ENCODE measurements at regions not wholly inside any gene's neighbourhood (a gene's known extent, or its start where the extent isn't known, plus 50 kb on each side); places are given as distances from the start of the nearest gene placed in this dataset.

DNA sequence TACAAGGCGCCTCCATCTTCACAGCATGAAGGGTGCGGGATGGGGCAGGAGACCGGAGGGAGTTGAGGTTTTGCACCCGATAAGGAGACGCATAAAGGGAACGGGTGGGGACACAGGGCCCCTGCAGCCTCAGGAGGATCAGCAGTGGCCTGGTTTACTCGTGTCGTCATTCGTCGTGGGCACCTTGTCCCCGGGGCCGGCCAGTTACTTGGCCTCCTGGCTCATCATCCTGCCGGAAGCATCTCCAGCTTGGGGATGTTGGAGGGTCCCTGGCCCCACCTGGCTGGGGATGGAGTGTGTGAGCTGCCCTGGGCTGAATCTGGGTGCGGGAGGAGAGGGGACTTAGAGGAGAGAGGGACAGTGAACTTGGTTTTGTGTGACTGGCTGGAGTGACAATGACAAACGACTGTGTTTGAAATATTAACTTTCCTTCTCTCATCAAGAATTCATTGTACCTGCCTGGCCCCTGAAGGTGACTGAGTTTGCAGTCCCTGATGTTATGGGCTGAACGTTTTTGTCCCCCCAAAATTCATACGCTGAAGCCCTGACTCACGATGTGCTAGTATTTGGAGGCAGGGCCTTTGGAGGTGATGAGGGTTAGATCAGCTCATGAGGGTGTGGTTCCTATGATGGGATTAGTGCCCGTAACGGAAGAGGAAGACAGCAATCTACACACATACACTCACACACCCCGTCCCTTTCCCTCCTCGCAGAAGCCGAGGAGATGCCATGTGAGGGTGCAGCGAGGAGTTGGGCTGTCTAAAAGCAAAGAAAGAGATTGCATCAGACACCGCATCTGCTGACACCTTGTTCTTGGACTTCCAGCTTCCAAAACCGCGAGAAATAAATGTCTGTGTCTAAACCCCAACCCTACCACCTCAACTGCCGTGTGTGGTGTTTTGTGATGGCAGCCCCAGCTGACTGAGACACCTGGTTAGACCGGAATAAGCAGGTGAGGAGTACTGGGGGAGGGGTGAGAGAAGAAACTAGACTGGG, 65.0 kb upstream of the MAP3K4 start:
- Mint-ChIP-seq H3K9me3 (no peaks in the 10 kb centered on the region), H3K27me3 (ENCODE audit: low read depth) (peaks cover 35% of the 10 kb centered on the region), H3K4me1 (ENCODE audit: low read depth) (peaks cover 6% of the 10 kb centered on the region), H3K4me3 (no peak overlapping the region), H3K36me3 (ENCODE audit: insufficient read depth) (no peaks in the 10 kb centered on the region)
- DNase-seq (no peak), ATAC-seq (no peak)

DNA sequence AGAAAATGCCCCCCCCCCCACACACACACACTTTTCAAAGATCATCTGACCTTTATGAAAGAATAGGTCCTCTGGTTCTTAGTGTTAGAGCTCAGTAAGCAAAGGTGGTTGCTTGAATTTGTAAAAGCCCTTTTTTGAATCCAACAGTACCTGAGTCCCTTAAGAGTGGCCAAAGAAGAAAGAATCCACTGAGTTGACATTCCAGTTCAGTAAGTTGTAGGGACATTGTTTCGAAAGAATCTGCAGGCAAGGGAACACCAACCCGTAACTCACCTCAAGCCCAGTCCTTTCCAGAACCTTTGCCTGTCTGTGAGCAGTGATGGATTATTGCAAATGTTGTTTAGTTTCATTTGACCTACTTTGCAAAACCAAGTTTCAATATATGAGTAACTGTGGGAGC, 64.2 kb upstream of the MAP3K4 start:
- H3K4me1 Mint-ChIP-seq (ENCODE audit: low read depth): peaks cover 8% of the 10 kb centered on the region
- no peaks in the 10 kb centered on the region for H3K36me3 Mint-ChIP-seq (ENCODE audit: insufficient read depth)
- H3K4me3 Mint-ChIP-seq: no peak overlapping the region
- H3K27me3 Mint-ChIP-seq (ENCODE audit: low read depth): peaks cover 38% of the 10 kb centered on the region
- no peaks in the 10 kb centered on the region for H3K9me3 Mint-ChIP-seq
- no peak for ATAC-seq
- DNase-seq: no peak

DNA sequence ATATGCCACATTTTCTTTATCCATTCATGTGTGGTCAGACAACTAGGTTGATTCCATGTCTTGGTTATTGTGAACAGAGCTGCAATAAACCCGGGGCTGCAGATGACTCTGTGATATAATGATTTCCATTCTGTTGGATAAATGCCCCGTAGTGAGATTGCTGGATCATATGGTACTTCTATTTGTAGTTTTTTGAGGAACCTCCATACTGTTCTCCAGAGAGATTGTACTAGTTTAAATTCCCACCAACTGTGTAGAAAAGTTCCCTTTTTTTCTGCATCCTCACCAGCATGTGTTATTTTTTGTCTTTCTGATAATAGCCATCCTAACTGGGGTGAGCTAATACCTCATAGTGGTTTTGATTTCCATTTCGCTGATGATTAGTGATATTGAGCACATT, 62.2 kb upstream of the MAP3K4 start:
- no peak for ATAC-seq
- peaks cover 41% of the 10 kb centered on the region for H3K27me3 Mint-ChIP-seq (ENCODE audit: low read depth)
- no peaks in the 10 kb centered on the region for H3K9me3 Mint-ChIP-seq
- no peak for DNase-seq
- peaks cover 8% of the 10 kb centered on the region for H3K4me1 Mint-ChIP-seq (ENCODE audit: low read depth)
- H3K4me3 Mint-ChIP-seq: no peak overlapping the region
- H3K36me3 Mint-ChIP-seq (ENCODE audit: insufficient read depth): no peaks in the 10 kb centered on the region

DNA sequence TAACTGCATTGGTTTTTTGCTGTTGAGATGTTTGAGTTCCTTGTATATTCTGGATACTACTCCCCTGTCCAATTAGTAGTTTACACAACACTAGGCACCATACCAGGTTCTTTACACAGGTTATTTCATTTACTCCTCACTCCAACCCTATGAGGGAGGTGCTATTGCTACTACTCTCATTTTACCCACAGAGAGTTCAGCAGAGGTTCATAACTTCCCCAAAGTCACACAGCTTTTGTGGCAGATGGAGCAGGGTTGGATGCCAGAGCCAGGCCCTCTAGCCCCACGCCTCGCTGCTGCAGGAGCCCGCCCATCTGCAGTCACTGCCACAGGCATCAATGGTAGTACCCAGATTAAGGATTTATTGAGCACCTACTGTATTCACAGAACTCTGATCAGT, 61.7 kb upstream of the MAP3K4 start:
- no peak overlapping the region for H3K4me3 Mint-ChIP-seq
- H3K9me3 Mint-ChIP-seq: no peaks in the 10 kb centered on the region
- DNase-seq: no peak
- no peak for ATAC-seq
- peaks cover 8% of the 10 kb centered on the region for H3K4me1 Mint-ChIP-seq (ENCODE audit: low read depth)
- peaks cover 41% of the 10 kb centered on the region for H3K27me3 Mint-ChIP-seq (ENCODE audit: low read depth)
- no peaks in the 10 kb centered on the region for H3K36me3 Mint-ChIP-seq (ENCODE audit: insufficient read depth)

DNA sequence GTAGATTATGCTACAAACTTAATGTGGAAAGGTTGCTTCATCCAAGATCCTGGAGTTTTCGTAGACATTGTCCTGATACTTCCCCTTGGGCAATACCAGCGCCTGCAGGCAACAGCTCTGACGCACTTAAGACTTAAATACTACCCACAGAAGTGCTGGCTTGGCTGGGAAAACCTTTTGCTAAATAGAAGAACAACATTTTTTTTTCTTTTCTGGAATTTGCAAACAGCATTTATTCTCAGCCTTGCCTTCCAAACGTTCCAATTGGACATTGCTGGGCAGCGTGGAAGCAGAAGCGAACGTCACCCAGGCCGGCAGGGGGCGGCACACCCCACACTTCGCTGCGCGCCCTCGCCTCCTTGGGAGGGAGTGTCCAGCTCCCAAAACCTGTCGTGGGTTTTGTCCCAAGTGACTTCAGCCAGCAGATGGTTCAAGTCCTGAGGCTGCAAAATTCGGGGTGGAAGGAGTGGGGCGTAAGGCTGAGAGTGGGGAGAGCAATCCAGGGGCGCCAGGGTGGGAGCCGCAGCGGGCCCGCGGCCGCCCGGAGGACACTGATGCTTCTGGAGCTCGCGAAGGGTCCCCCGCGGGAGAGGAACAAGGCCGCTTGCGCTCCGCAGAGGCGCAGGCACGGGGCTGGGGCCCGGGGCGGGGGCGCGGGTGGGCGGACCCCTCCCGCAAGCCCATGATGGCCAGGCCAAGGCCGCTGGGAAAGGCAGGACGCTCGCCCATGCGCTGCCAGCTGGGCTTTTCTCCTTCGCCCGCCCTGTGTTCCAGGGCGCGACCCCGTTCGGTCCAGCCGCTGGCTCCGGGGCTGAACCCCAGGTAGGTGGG, 60.8 kb upstream of the MAP3K4 start:
- Mint-ChIP-seq H3K27me3 (ENCODE audit: low read depth) (peaks cover 38% of the 10 kb centered on the region), H3K4me3 (peak overlapping the region; percentile 59), H3K4me1 (ENCODE audit: low read depth) (peaks cover 8% of the 10 kb centered on the region), H3K36me3 (ENCODE audit: insufficient read depth) (no peaks in the 10 kb centered on the region), H3K9me3 (no peaks in the 10 kb centered on the region)
- ATAC-seq (peak; percentile 72 to 86), DNase-seq (peak; percentile 58)

DNA sequence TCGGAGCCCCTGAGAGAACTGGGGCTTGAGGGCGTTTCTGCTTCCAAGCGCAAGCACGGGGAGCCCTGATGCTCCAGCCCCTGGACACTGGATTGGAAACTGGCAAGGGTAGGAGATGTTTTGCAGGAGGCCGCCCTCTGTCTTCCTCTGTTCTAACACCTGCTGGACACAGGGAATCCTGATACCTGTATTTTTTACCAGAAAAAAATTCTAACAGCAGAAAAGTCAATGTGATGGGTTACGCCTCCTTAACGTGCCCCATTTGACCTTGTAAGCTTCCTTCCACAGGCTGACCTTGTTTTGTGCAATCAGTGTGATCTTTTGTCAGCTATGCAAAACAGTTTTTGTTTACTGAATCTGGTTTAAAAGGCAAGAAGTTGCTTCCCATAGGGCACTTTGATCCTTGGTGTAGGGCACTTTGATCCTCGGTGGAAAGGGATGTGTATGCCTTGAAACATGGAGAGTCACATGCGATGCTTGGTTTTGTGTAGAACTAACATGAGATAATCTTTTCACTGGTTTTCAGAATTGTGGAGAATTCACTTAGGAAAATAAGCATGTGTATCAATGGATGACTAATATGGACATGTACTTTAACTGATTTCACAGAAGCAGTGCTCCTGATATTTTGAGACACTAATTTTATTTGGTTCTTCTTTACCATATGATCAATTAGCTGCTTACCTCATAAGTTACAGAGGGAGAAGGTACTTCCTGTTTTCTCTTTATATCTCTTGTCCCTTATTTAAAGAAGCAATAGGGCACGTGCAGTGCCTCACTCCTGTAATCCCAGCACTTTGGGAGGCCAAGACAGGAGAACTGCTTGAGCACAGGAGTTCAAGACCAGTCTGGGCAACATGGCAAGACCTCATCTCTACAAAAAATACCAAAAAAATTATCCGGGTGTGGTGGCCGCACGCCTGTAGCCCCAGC, 59.9 kb upstream of the MAP3K4 start:
- Mint-ChIP-seq H3K4me3 (no peak overlapping the region), H3K36me3 (ENCODE audit: insufficient read depth) (no peaks in the 10 kb centered on the region), H3K4me1 (ENCODE audit: low read depth) (peaks cover 8% of the 10 kb centered on the region), H3K9me3 (no peaks in the 10 kb centered on the region), H3K27me3 (ENCODE audit: low read depth) (peaks cover 36% of the 10 kb centered on the region)
- no peak for ATAC-seq
- no peak for DNase-seq

DNA sequence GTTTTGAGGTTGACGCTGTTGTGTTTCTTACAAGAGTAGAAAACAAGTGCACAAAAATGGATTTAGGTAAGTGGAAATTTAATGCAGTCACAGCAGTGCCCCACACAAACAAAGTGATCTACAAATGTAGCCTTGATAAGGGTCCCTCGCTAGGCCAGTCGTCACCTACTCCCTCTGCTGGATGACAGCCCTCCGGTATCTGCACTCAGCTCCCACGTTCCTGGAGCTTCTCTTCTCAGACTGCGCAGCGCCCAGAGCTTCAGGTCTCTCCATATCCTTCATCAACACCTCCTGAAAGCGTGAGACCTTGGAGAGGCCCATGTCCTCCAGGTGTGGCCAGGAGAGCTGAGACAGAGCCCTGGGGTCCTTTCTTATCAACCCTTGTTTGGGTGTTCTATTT, 58.3 kb upstream of the MAP3K4 start:
- no peak for DNase-seq
- ATAC-seq: no peak
- no peak overlapping the region for H3K4me3 Mint-ChIP-seq
- no peaks in the 10 kb centered on the region for H3K36me3 Mint-ChIP-seq (ENCODE audit: insufficient read depth)
- H3K9me3 Mint-ChIP-seq: no peaks in the 10 kb centered on the region
- peaks cover 8% of the 10 kb centered on the region for H3K4me1 Mint-ChIP-seq (ENCODE audit: low read depth)
- peaks cover 30% of the 10 kb centered on the region for H3K27me3 Mint-ChIP-seq (ENCODE audit: low read depth)

DNA sequence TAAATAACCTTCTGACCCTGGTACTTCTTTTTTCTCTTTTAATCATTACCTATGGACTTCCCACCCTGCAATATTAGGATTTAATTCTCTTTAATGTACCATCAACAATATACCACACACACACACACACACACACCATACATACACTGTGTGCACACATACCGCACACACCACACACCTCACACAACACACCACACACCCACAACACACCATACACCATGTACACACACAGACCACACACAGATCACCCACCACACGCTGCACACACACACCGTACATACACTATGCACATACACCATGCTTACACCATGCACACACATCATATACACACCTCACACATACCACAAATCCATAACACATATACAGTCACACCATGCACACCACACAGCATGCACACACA, 57.4 kb upstream of the MAP3K4 start:
- Mint-ChIP-seq H3K27me3 (ENCODE audit: low read depth) (peaks cover 32% of the 10 kb centered on the region), H3K9me3 (no peaks in the 10 kb centered on the region), H3K4me3 (no peak overlapping the region), H3K36me3 (ENCODE audit: insufficient read depth) (no peaks in the 10 kb centered on the region), H3K4me1 (ENCODE audit: low read depth) (peaks cover 8% of the 10 kb centered on the region)
- no peak for DNase-seq
- no peak for ATAC-seq

DNA sequence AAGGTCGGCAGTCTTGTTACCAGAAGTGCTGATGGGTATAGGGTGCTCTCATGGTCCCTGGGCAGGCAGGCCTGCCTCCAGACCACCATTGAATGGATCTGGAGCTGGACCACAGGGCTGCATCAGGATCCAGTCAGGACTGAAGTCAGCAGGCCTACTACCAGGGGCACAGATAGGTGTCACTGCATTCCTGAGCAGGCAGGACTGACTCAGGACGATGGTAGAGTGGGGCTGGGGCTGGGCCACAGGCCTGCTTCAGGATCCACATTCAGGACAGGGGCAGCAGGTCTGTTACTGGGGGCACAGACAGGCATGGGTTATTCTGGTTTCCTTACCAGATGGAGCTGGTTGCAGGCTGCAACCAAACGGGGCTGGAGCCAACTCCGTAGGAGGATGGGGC, 51.4 kb upstream of the MAP3K4 start:
- Mint-ChIP-seq H3K4me3 (no peak overlapping the region), H3K4me1 (ENCODE audit: low read depth) (no peaks in the 10 kb centered on the region), H3K36me3 (ENCODE audit: insufficient read depth) (no peaks in the 10 kb centered on the region), H3K27me3 (ENCODE audit: low read depth) (peaks cover 28% of the 10 kb centered on the region), H3K9me3 (no peaks in the 10 kb centered on the region)
- DNase-seq (no peak), ATAC-seq (no peak)

Data from activated T-cell treated with anti-CD3 and anti-CD28 coated beads, Interleukin-2, amount 50 U/mL, for 4 hours (primary cell).